A549 (cell line): ENCODE measurements at regions not wholly inside any gene's neighbourhood (a gene's known extent, or its start where the extent isn't known, plus 50 kb on each side); places are given as distances from the start of the nearest gene placed in this dataset.

Experiments used
- ATAC-seq, 2 experiments: fragments of 200-7000 bp in 1 of 2; fragments of >200 bp in 1 of 2; cut with Nextera tagmentation in 1 of 2; cut with Tn5 transposase in 1 of 2; 3 replicates each; pipeline versions ENCODE4 v1.8.0 to v1.9.1; 2018 to 2020; ENCODE audit warnings: mild to moderate bottlenecking in 1 of 2, moderate library complexity in 1 of 2
- CTCF ChIA-PET: fragments of 300-600 bp; sonication (Branson Sonifier 250); formaldehyde crosslinking; extraction: SDS; loops from one replicate; lab custom pipeline; 2021; ENCODE audit warnings: antibody characterized with exemption, inconsistent platforms; lab: Yijun Ruan, JAX
- POLR2A ChIA-PET: fragments of 350-600 bp; formaldehyde crosslinking; extraction: SDS; loops from one replicate; lab custom pipeline; 2021; ENCODE audit warnings: antibody characterized with exemption, inconsistent platforms; lab: Yijun Ruan, JAX
- DNase-seq, 2 experiments: peaks; one replicate each; pipeline versions ENCODE4 v3.0.0 to v3.0.0-alpha.2; 2011 to 2016; ENCODE audit warnings: low read depth in 1 of 2, low spot score in 1 of 2
- FAIRE-seq: peaks from 2 replicates; lab custom pipeline; 2011; peaks lifted over from hg19 to GRCh38; lab: Jason Lieb, UNC
- H3K27ac ChIP-seq, 2 experiments: fragments of >200 bp; sonication (Bioruptor Twin); formaldehyde crosslinking; 3 replicates each; pipeline ENCODE4 v1.5.1; 2016 to 2017
- H3K4me1 ChIP-seq: fragments of >200 bp; sonication (Bioruptor Twin); formaldehyde crosslinking; 3 replicates; pipeline ENCODE4 v1.6.1; 2016
- H3K4me2 ChIP-seq: fragments of >200 bp; sonication (Bioruptor Twin); formaldehyde crosslinking; 3 replicates; pipeline ENCODE4 v1.6.1; 2016
- H3K4me3 ChIP-seq: fragments of >200 bp; sonication (Bioruptor Twin); formaldehyde crosslinking; 3 replicates; pipeline ENCODE4 v1.5.1; 2016
- H3K9me3 ChIP-seq: fragments of >200 bp; sonication (Bioruptor Twin); formaldehyde crosslinking; 3 replicates; pipeline ENCODE4 v1.6.1; 2016
- BHLHE40 ChIP-seq: IDR thresholded peaks from 2 replicates; pipeline ENCODE4 v1.6.1; 2012; ENCODE audit warnings: low read depth, low read length, inconsistent platforms
- CBX8 ChIP-seq: fragments of 200-600 bp; sonication (generic); IDR thresholded peaks from 2 replicates; pipeline ENCODE4 v1.6.1; 2016
- CEBPB ChIP-seq, 2 experiments: fragments of >200 bp in 1 of 2; sonication (Bioruptor Twin) in 1 of 2; formaldehyde crosslinking in 1 of 2; IDR thresholded peaks; 2 replicates each; pipeline ENCODE4 v1.6.1; 2012 to 2016
- CHD2 ChIP-seq: fragments of 150-350 bp; IDR thresholded peaks from 2 replicates; pipeline ENCODE4 v1.6.1; 2014; ENCODE audit warnings: low read length; ENCODE audit not compliant: partially characterized antibody
- CHD4 ChIP-seq: fragments of 200-600 bp; sonication (generic); IDR thresholded peaks from 2 replicates; pipeline ENCODE4 v1.6.1; 2016; ENCODE audit warnings: antibody characterized with exemption, mild to moderate bottlenecking, borderline replicate concordance
- EHF ChIP-seq: fragments of 250-450 bp; sonication (Bioruptor Pico); IDR thresholded peaks from 2 replicates; pipeline ENCODE4 v1.5.0; 2020; ENCODE audit warnings: mild to moderate bottlenecking
- ESRRA ChIP-seq: fragments of 150-350 bp; IDR thresholded peaks from 2 replicates; pipeline ENCODE4 v1.6.1; 2014; ENCODE audit warnings: mild to moderate bottlenecking, low read length, borderline replicate concordance
- FOSB ChIP-seq: fragments of 250-450 bp; sonication (Bioruptor Pico); IDR thresholded peaks from 2 replicates; pipeline ENCODE4 v1.5.0; 2020; ENCODE audit warnings: mild to moderate bottlenecking, moderate library complexity
- FOSL2 ChIP-seq, 2 experiments: fragments of 450-650 bp in 1 of 2; fragments of >200 bp in 1 of 2; sonication (Bioruptor Twin) in 1 of 2; formaldehyde crosslinking; IDR thresholded peaks; 2 replicates each; pipeline versions ENCODE4 v1.5.0 to v1.6.1; 2016 to 2020; ENCODE audit warnings: mild to moderate bottlenecking in 1 of 2, moderate library complexity in 1 of 2
- HES2 ChIP-seq: fragments of >200 bp; sonication (Bioruptor Twin); formaldehyde crosslinking; IDR thresholded peaks from 2 replicates; pipeline ENCODE4 v1.6.1; 2016
- HEYL ChIP-seq: fragments of 250-450 bp; sonication (Bioruptor Pico); IDR thresholded peaks from 2 replicates; pipeline ENCODE4 v1.8.0; 2021; ENCODE audit warnings: mild to moderate bottlenecking, moderate library complexity
- HOXA7 ChIP-seq: fragments of 250-450 bp; sonication (Bioruptor Pico); IDR thresholded peaks from 2 replicates; pipeline ENCODE4 v1.5.0; 2020; ENCODE audit warnings: mild to moderate bottlenecking, moderate library complexity
- HOXB5 ChIP-seq: fragments of 250-450 bp; sonication (Bioruptor Pico); IDR thresholded peaks from 2 replicates; pipeline ENCODE4 v1.5.0; 2020; ENCODE audit warnings: mild to moderate bottlenecking, moderate library complexity
- JUN ChIP-seq, 2 experiments: fragments of >200 bp; sonication (Bioruptor Twin); formaldehyde crosslinking; IDR thresholded peaks; 2 replicates in 1 of 2; 3 replicates in 1 of 2; pipeline ENCODE4 v1.6.1; 2016 to 2017
- JUNB ChIP-seq: fragments of >200 bp; sonication (Bioruptor Twin); formaldehyde crosslinking; IDR thresholded peaks from 2 replicates; pipeline ENCODE4 v1.6.1; 2016
- MAX ChIP-seq: IDR thresholded peaks from 2 replicates; pipeline ENCODE4 v1.6.1; 2012
- NFE2L2 ChIP-seq: fragments of 150-350 bp; conservative IDR thresholded peaks from 2 replicates; pipeline ENCODE4 v1.6.1; 2014; ENCODE audit warnings: low read length
- PBX3 ChIP-seq: IDR thresholded peaks from 2 replicates; pipeline ENCODE4 v1.6.1; 2012
- PHF8 ChIP-seq: fragments of 200-600 bp; sonication (generic); IDR thresholded peaks from 2 replicates; pipeline ENCODE4 v1.6.1; 2016; ENCODE audit warnings: low read depth, mild to moderate bottlenecking, antibody characterized with exemption, moderate library complexity, borderline replicate concordance
- POLR2AphosphoS2 ChIP-seq: conservative IDR thresholded peaks from 2 replicates; pipeline ENCODE4 v1.6.1; 2012; ENCODE audit warnings: low read length, improper control_type of control experiment, inconsistent platforms
- RARB ChIP-seq: fragments of 250-450 bp; sonication (Bioruptor Pico); IDR thresholded peaks from 2 replicates; pipeline ENCODE4 v1.8.0; 2021; ENCODE audit warnings: mild to moderate bottlenecking, moderate library complexity
- SMC3 ChIP-seq: fragments of >200 bp; sonication (Bioruptor Twin); formaldehyde crosslinking; IDR thresholded peaks from 3 replicates; pipeline ENCODE4 v1.6.1; 2018; ENCODE audit warnings: inconsistent platforms
- TP53 ChIP-seq: fragments of 250-450 bp; sonication (Bioruptor Pico); IDR thresholded peaks from 2 replicates; pipeline ENCODE4 v1.5.0; 2021; ENCODE audit warnings: mild to moderate bottlenecking, moderate library complexity
- ZNF302 ChIP-seq: fragments of 250-450 bp; sonication (Bioruptor Pico); IDR thresholded peaks from 2 replicates; pipeline ENCODE4 v1.9.0; 2021; ENCODE audit warnings: inconsistent platforms, mild to moderate bottlenecking, moderate library complexity
- ZSCAN20 ChIP-seq: fragments of 250-450 bp; sonication (Bioruptor Pico); IDR thresholded peaks from 2 replicates; pipeline ENCODE4 v1.8.0; 2022; ENCODE audit warnings: mild to moderate bottlenecking, moderate library complexity
- WGBS: methylation state at CpG from one replicate; pipeline ENCODE4 v1.1.6; 2017; ENCODE audit errors: missing lambda C conversion rate; 5-methylcytosine and 5-hydroxymethylcytosine counted together
- TF ChIP-seq, protein P1 (sequence below): fragments of 450-650 bp; IDR thresholded peaks from 2 replicates; pipeline ENCODE4 v1.6.1; 2014; ENCODE audit warnings: antibody characterized with exemption
- TF ChIP-seq, protein P2 (sequence below): fragments of 250-450 bp; sonication (Bioruptor Pico); IDR thresholded peaks from 2 replicates; pipeline ENCODE4 v1.5.0; 2021; ENCODE audit warnings: mild to moderate bottlenecking, moderate library complexity, borderline replicate concordance
- TF ChIP-seq, protein P3 (sequence below): fragments of 150-350 bp; IDR thresholded peaks from 2 replicates; pipeline ENCODE4 v1.6.1; 2014; ENCODE audit warnings: low read depth, mild to moderate bottlenecking, low read length

DNA sequence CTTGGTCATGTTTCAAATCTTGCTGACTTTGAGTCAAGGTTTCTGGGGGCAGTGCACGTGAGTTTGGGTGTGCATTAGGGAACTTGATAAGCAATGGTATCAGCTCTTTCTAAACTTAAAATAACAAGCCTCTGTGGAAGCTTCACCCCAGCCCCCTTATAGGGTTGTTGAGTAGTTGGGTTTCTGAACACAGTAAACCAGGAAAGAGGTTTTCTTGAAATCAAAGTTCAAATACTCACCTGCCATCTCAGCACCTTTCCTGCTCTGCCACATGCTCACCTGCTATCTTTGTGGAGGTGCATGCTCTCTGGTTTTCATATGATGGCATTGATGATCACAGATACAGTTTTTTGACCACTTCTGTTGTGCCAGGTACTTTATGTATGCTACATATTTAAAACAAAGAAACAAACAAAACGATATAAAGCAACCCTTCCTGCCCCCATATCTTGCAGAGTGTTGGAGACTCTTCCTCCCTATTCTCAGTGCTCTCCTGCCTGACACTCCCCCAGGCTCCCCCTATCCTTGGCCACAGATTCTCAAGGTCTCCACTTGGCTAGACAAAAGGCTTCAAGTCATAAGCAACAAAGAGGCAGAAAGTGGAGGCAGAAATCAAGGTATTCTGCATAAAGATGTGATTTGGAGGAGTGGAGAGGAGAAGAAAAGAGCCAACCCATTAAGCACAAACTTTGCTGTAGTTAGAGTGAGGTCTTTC is 360.6 kb downstream of the CYRIA start:
- ATAC-seq: no peak
- TF ChIP-seq HOXA7 (CRISPR knock-in tag) (no peak), CHD4 (no peak), CBX8 (no peak), PHF8 (no peak), ZSCAN20 (no peak), BHLHE40 (no peak), NFE2L2 (no peak), HOXB5 (no peak)
- TF ChIP-seq, protein P1, sequence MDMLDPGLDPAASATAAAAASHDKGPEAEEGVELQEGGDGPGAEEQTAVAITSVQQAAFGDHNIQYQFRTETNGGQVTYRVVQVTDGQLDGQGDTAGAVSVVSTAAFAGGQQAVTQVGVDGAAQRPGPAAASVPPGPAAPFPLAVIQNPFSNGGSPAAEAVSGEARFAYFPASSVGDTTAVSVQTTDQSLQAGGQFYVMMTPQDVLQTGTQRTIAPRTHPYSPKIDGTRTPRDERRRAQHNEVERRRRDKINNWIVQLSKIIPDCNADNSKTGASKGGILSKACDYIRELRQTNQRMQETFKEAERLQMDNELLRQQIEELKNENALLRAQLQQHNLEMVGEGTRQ: no peak
- WGBS: 3% methylated on average over 2 of the region's 2 CpGs
- H3K4me2 ChIP-seq: no peak overlapping the region
- H3K4me1 ChIP-seq: no peaks in the 10 kb centered on the region
- H3K4me3 ChIP-seq: no peak overlapping the region
- ChIA-PET POLR2A (no interaction called here), CTCF (no interaction called here)
- no peak overlapping the region for H3K27ac ChIP-seq
- no peak for FAIRE-seq
- 0 out of 3 replicates have a peak, but pooled peaks cover 2% of the 10 kb centered on the region for H3K9me3 ChIP-seq
- no peak for DNase-seq

- no peak for FAIRE-seq
- ATAC-seq: no peak
- H3K27ac ChIP-seq: no peak overlapping the region
- DNase-seq: no peak
- WGBS: 8% methylated on average over 8 of the region's 8 CpGs
- TF ChIP-seq CEBPB (IDR thresholded peaks at IDR 0.05): no peak
- TF ChIP-seq EHF (CRISPR knock-in tag): no peak
- TF ChIP-seq HEYL: no peak
- no peak for TF ChIP-seq HOXB5
- no peak for TF ChIP-seq ZNF302 (CRISPR knock-in tag)
- no peak for TF ChIP-seq PBX3
- TF ChIP-seq FOSL2 (IDR thresholded peaks at IDR 0.05): no peak
- TF ChIP-seq FOSL2 (CRISPR knock-in tag; IDR thresholded peaks at IDR 0.05): no peak
- TF ChIP-seq PHF8: no peak
- TF ChIP-seq JUN (IDR thresholded peaks at IDR 0.05): no peak
- no peak for TF ChIP-seq RARB (CRISPR knock-in tag)
- no peak for TF ChIP-seq JUNB
- no peak for TF ChIP-seq HES2
- no peak for TF ChIP-seq TP53 (CRISPR knock-in tag)
- TF ChIP-seq ESRRA: no peak
- no peak overlapping the region for H3K4me2 ChIP-seq
- ChIA-PET CTCF (interaction anchor here (1.0 kb wide), 1 partner anchor 8 kb away, joined by 3 read pairs; no protein-coding TSS in a partner anchor), POLR2A (no interaction called here)
- no peaks in the 10 kb centered on the region for H3K4me1 ChIP-seq
- no peak overlapping the region for H3K4me3 ChIP-seq
- 0 out of 3 replicates have a peak, but pooled peaks cover 6% of the 10 kb centered on the region for H3K9me3 ChIP-seq
These were observed 361.9 kb downstream of the CYRIA start for GRCh38 chr2:16303761-16304160.

DNA sequence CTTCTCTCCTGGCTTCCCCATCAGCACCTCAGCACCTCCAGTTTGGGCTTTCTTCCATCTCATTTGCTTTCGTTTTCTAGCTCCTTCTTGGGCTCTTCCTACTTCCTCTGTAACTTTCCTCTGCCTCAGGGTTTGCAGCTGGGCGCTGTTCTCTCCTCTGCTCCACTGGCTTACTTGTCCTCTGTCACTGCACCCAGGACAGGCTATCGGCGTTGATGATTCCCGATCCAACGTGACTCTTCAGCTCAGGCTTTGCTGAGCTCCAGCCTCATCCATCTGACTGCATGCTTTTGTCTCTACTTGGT is 362.4 kb downstream of the CYRIA start:
- H3K9me3 ChIP-seq: 0 out of 3 replicates have a peak, but pooled peaks cover 6% of the 10 kb centered on the region
- no peak overlapping the region for H3K4me2 ChIP-seq
- DNase-seq: no peak
- POLR2A ChIA-PET: no interaction called here
- no peak for ATAC-seq
- no peak overlapping the region for H3K4me3 ChIP-seq
- FAIRE-seq: no peak
- WGBS: 37% methylated on average over 6 of the region's 6 CpGs
- CTCF ChIA-PET: interaction anchor here (1.0 kb wide), 1 partner anchor 9 kb away, joined by 3 read pairs; no protein-coding TSS in a partner anchor
- H3K4me1 ChIP-seq: no peaks in the 10 kb centered on the region
- TF ChIP-seq FOSB (CRISPR knock-in tag) (no peak), CHD2 (no peak), POLR2AphosphoS2 (no peak), NFE2L2 (no peak), MAX (no peak), SMC3 (no peak), HES2 (no peak), JUN (IDR thresholded peaks at IDR 0.05) (no peak)
- TF ChIP-seq, protein P2, sequence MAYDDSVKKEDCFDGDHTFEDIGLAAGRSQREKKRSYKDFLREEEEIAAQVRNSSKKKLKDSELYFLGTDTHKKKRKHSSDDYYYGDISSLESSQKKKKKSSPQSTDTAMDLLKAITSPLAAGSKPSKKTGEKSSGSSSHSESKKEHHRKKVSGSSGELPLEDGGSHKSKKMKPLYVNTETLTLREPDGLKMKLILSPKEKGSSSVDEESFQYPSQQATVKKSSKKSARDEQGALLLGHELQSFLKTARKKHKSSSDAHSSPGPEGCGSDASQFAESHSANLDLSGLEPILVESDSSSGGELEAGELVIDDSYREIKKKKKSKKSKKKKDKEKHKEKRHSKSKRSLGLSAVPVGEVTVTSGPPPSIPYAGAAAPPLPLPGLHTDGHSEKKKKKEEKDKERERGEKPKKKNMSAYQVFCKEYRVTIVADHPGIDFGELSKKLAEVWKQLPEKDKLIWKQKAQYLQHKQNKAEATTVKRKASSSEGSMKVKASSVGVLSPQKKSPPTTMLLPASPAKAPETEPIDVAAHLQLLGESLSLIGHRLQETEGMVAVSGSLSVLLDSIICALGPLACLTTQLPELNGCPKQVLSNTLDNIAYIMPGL: no peak
- TF ChIP-seq, protein P3, sequence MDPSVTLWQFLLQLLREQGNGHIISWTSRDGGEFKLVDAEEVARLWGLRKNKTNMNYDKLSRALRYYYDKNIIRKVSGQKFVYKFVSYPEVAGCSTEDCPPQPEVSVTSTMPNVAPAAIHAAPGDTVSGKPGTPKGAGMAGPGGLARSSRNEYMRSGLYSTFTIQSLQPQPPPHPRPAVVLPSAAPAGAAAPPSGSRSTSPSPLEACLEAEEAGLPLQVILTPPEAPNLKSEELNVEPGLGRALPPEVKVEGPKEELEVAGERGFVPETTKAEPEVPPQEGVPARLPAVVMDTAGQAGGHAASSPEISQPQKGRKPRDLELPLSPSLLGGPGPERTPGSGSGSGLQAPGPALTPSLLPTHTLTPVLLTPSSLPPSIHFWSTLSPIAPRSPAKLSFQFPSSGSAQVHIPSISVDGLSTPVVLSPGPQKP: no peak
- no peak overlapping the region for H3K27ac ChIP-seq
